ENCODE measurements at regions not wholly inside any gene's neighbourhood (a gene's known extent, or its start where the extent isn't known, plus 50 kb on each side); places are given as distances from the start of the nearest gene placed in this dataset.

DNA sequence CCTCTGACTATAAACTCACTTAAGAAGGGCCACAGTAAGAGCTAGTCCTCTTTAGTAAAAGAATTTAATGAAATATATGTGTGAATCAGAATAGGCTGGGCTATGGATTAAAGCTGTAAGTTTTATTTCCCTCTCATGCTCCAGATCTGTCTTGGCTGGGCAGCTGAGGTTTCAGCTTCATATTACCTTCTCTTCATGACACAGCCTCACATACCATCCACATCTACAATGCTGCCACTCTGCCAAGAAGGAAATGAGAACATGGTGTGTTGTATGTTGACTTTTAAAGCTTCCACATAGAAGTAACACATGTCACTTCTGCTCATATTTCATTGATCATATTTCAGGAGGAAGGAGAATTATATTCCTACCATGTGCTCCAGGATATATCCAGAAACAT lies 776.0 kb upstream of the ACO1 start:
- Histone ChIP-seq H3K27ac (ENCODE audit: insufficient read depth in 1 of 2, low read depth in 1 of 2, low read length in 2 of 2, poor library complexity in 1 of 2, severe bottlenecking in 2 of 2) (no peak overlapping the region), H3K9me3 (ENCODE audit: control extremely low read depth in 1 of 5, control insufficient read depth in 4 of 5, insufficient read depth in 2 of 5, low read depth in 1 of 5, low read length in 4 of 5) (no peaks in the 10 kb centered on the region), H3K4me3 (ENCODE audit: control insufficient read depth in 1 of 7, extremely low read depth in 1 of 7, insufficient read depth in 4 of 7, low read depth in 2 of 7, low read length in 6 of 7) (no peak overlapping the region), H3K27me3 (replicated peaks in 2 of 5; ENCODE audit: control insufficient read depth in 4 of 5, insufficient read depth in 5 of 5, low read length in 4 of 5) (no peaks in the 10 kb centered on the region), H3K4me1 (ENCODE audit: control extremely low read depth in 1 of 4, control insufficient read depth in 4 of 4, insufficient read depth in 4 of 4, low read length in 3 of 4) (no peaks in the 10 kb centered on the region), H3K36me3 (ENCODE audit: control insufficient read depth in 4 of 4, insufficient read depth in 4 of 4, low read length in 3 of 4) (no peaks in the 10 kb centered on the region)
- ChIA-PET POLR2A (no interaction called here), CTCF (no interaction called here)
- no peak for DNase-seq

GRCh38 chr9:31608881-31609280 lies 775.6 kb upstream of the ACO1 start:
- no peak for DNase-seq
- no CpG with 5 or more reads among the region's 1 CpG for WGBS (ENCODE audit: insufficient coverage)
- Histone ChIP-seq H3K27ac (ENCODE audit: insufficient read depth in 1 of 2, low read depth in 1 of 2, low read length in 2 of 2, poor library complexity in 1 of 2, severe bottlenecking in 2 of 2) (no peak overlapping the region), H3K4me1 (ENCODE audit: control extremely low read depth in 1 of 4, control insufficient read depth in 4 of 4, insufficient read depth in 4 of 4, low read length in 3 of 4) (no peaks in the 10 kb centered on the region), H3K36me3 (ENCODE audit: control insufficient read depth in 4 of 4, insufficient read depth in 4 of 4, low read length in 3 of 4) (no peaks in the 10 kb centered on the region), H3K4me3 (ENCODE audit: control insufficient read depth in 1 of 7, extremely low read depth in 1 of 7, insufficient read depth in 4 of 7, low read depth in 2 of 7, low read length in 6 of 7) (no peak overlapping the region), H3K27me3 (replicated peaks in 2 of 5; ENCODE audit: control insufficient read depth in 4 of 5, insufficient read depth in 5 of 5, low read length in 4 of 5) (no peaks in the 10 kb centered on the region), H3K9me3 (ENCODE audit: control extremely low read depth in 1 of 5, control insufficient read depth in 4 of 5, insufficient read depth in 2 of 5, low read depth in 1 of 5, low read length in 4 of 5) (no peaks in the 10 kb centered on the region)
- ChIA-PET POLR2A (no interaction called here), CTCF (no interaction called here)

GRCh38 chr9:31612336-31613030 lies 772.0 kb upstream of the ACO1 start:
- ChIA-PET CTCF (no interaction called here), POLR2A (no interaction called here)
- H3K4me1 ChIP-seq (ENCODE audit: control extremely low read depth in 1 of 4, control insufficient read depth in 4 of 4, insufficient read depth in 4 of 4, low read length in 3 of 4) = no peaks in the 10 kb centered on the region
- WGBS (ENCODE audit: insufficient coverage) = 62% methylated on average over 3 of the region's 3 CpGs
- H3K27me3 ChIP-seq (replicated peaks in 2 of 5; ENCODE audit: control insufficient read depth in 4 of 5, insufficient read depth in 5 of 5, low read length in 4 of 5) = no peaks in the 10 kb centered on the region
- H3K9me3 ChIP-seq (ENCODE audit: control extremely low read depth in 1 of 5, control insufficient read depth in 4 of 5, insufficient read depth in 2 of 5, low read depth in 1 of 5, low read length in 4 of 5) = no peaks in the 10 kb centered on the region
- no peaks in the 10 kb centered on the region for H3K36me3 ChIP-seq (ENCODE audit: control insufficient read depth in 4 of 4, insufficient read depth in 4 of 4, low read length in 3 of 4)
- H3K4me3 ChIP-seq (ENCODE audit: control insufficient read depth in 1 of 7, extremely low read depth in 1 of 7, insufficient read depth in 4 of 7, low read depth in 2 of 7, low read length in 6 of 7) = no peak overlapping the region
- no peak overlapping the region for H3K27ac ChIP-seq (ENCODE audit: insufficient read depth in 1 of 2, low read depth in 1 of 2, low read length in 2 of 2, poor library complexity in 1 of 2, severe bottlenecking in 2 of 2)
- no peak for DNase-seq

DNA sequence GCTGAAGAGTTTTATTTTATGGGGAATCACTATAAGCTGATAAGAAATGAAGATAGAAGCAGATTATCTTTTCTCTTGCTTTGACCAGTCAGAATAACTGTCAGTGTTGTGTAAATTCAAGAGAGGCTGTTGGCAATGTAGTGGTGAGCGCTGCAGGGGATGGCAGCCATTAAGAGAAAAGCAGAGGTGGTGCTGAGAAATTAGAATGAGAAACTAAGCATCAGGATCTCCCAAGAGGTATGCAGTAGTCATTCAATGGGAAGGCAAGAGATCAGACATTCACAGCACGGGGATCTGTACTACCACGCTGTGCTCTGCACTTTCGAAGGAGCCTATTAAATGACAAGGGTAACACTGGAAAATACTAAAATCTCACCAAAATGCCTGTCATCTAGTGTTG lies 768.5 kb upstream of the ACO1 start:
- WGBS (ENCODE audit: insufficient coverage) = 91% methylated on average over 4 of the region's 4 CpGs
- Histone ChIP-seq H3K4me1 (ENCODE audit: control extremely low read depth in 1 of 4, control insufficient read depth in 4 of 4, insufficient read depth in 4 of 4, low read length in 3 of 4) (no peaks in the 10 kb centered on the region), H3K27ac (ENCODE audit: insufficient read depth in 1 of 2, low read depth in 1 of 2, low read length in 2 of 2, poor library complexity in 1 of 2, severe bottlenecking in 2 of 2) (no peak overlapping the region), H3K27me3 (replicated peaks in 2 of 5; ENCODE audit: control insufficient read depth in 4 of 5, insufficient read depth in 5 of 5, low read length in 4 of 5) (no peaks in the 10 kb centered on the region), H3K4me3 (ENCODE audit: control insufficient read depth in 1 of 7, extremely low read depth in 1 of 7, insufficient read depth in 4 of 7, low read depth in 2 of 7, low read length in 6 of 7) (no peak overlapping the region), H3K9me3 (ENCODE audit: control extremely low read depth in 1 of 5, control insufficient read depth in 4 of 5, insufficient read depth in 2 of 5, low read depth in 1 of 5, low read length in 4 of 5) (no peaks in the 10 kb centered on the region), H3K36me3 (ENCODE audit: control insufficient read depth in 4 of 4, insufficient read depth in 4 of 4, low read length in 3 of 4) (no peaks in the 10 kb centered on the region)
- CTCF ChIA-PET = no interaction called here
- no peak for DNase-seq
- POLR2A ChIA-PET = no interaction called here

- no peak for DNase-seq
- CTCF ChIA-PET = no interaction called here
- Histone ChIP-seq H3K4me3 (ENCODE audit: control insufficient read depth in 1 of 7, extremely low read depth in 1 of 7, insufficient read depth in 4 of 7, low read depth in 2 of 7, low read length in 6 of 7) (no peak overlapping the region), H3K4me1 (ENCODE audit: control extremely low read depth in 1 of 4, control insufficient read depth in 4 of 4, insufficient read depth in 4 of 4, low read length in 3 of 4) (no peaks in the 10 kb centered on the region), H3K27ac (ENCODE audit: insufficient read depth in 1 of 2, low read depth in 1 of 2, low read length in 2 of 2, poor library complexity in 1 of 2, severe bottlenecking in 2 of 2) (no peak overlapping the region), H3K9me3 (ENCODE audit: control extremely low read depth in 1 of 5, control insufficient read depth in 4 of 5, insufficient read depth in 2 of 5, low read depth in 1 of 5, low read length in 4 of 5) (peaks cover 0 to 2% (median 0%) of the 10 kb centered on the region in 5 experiments), H3K36me3 (ENCODE audit: control insufficient read depth in 4 of 4, insufficient read depth in 4 of 4, low read length in 3 of 4) (no peaks in the 10 kb centered on the region), H3K27me3 (replicated peaks in 2 of 5; ENCODE audit: control insufficient read depth in 4 of 5, insufficient read depth in 5 of 5, low read length in 4 of 5) (no peaks in the 10 kb centered on the region)
- POLR2A ChIA-PET = no interaction called here
- no CpG with 5 or more reads among the region's 2 CpGs for WGBS (ENCODE audit: insufficient coverage)
Measured at GRCh38 chr9:31623511-31623910, 760.9 kb upstream of the ACO1 start.

DNA sequence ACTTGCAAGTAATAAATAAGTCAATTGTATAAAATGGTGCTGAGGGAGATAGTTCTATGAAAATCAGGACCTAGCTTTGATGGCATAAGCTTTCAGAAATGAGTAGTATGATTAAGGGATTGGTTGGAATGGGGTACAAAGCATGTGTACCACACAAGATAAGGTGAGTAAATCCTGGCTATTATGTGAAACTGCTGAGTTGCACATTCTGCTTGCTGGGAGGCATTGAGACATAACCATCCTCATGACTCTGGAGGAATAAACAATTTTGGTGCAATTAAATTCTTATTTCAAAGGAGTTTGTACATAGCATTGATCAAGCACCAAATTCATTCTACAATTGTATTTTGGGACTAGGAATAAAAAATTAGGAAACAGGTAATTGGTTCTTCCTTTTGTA lies 755.2 kb upstream of the ACO1 start:
- no peak for DNase-seq
- CTCF ChIA-PET = no interaction called here

DNA sequence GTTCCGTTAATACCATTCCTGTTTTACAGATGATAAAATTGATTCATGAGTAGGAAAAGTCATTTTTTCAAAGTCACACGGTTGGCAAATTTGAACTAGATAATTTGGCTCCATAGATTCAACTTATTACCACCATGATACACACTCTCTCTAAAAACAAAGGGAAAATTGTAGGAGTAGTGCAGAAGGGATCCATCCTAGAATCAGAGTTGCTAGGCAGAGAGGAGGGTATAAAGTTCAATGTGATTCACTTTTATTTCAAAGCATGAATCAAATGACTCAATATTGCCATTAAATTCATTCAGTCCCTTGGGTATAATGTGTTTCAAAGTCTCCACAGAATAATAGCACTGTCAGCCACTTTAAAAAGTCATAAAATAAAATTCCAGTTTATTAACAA lies 747.2 kb upstream of the ACO1 start:
- no peak for DNase-seq
- ChIA-PET CTCF (no interaction called here), POLR2A (no interaction called here)
- WGBS (ENCODE audit: insufficient coverage) = no CpG with 5 or more reads among the region's 2 CpGs
- H3K36me3 ChIP-seq (ENCODE audit: control insufficient read depth in 4 of 4, insufficient read depth in 4 of 4, low read length in 3 of 4) = no peaks in the 10 kb centered on the region
- no peak overlapping the region for H3K27ac ChIP-seq (ENCODE audit: insufficient read depth in 1 of 2, low read depth in 1 of 2, low read length in 2 of 2, poor library complexity in 1 of 2, severe bottlenecking in 2 of 2)
- H3K9me3 ChIP-seq (ENCODE audit: control extremely low read depth in 1 of 5, control insufficient read depth in 4 of 5, insufficient read depth in 2 of 5, low read depth in 1 of 5, low read length in 4 of 5) = no peaks in the 10 kb centered on the region
- H3K4me1 ChIP-seq (ENCODE audit: control extremely low read depth in 1 of 4, control insufficient read depth in 4 of 4, insufficient read depth in 4 of 4, low read length in 3 of 4) = no peaks in the 10 kb centered on the region
- no peak overlapping the region for H3K4me3 ChIP-seq (ENCODE audit: control insufficient read depth in 1 of 7, extremely low read depth in 1 of 7, insufficient read depth in 4 of 7, low read depth in 2 of 7, low read length in 6 of 7)
- H3K27me3 ChIP-seq (replicated peaks in 2 of 5; ENCODE audit: control insufficient read depth in 4 of 5, insufficient read depth in 5 of 5, low read length in 4 of 5) = no peaks in the 10 kb centered on the region

More for the DNA sequence above, 755.2 kb upstream of the ACO1 start:
- Histone ChIP-seq H3K4me3 (ENCODE audit: control insufficient read depth in 1 of 7, extremely low read depth in 1 of 7, insufficient read depth in 4 of 7, low read depth in 2 of 7, low read length in 6 of 7) (no peak overlapping the region), H3K9me3 (ENCODE audit: control extremely low read depth in 1 of 5, control insufficient read depth in 4 of 5, insufficient read depth in 2 of 5, low read depth in 1 of 5, low read length in 4 of 5) (peaks cover 0 to 2% (median 0%) of the 10 kb centered on the region in 5 experiments), H3K27me3 (replicated peaks in 2 of 5; ENCODE audit: control insufficient read depth in 4 of 5, insufficient read depth in 5 of 5, low read length in 4 of 5) (no peaks in the 10 kb centered on the region), H3K4me1 (ENCODE audit: control extremely low read depth in 1 of 4, control insufficient read depth in 4 of 4, insufficient read depth in 4 of 4, low read length in 3 of 4) (no peaks in the 10 kb centered on the region), H3K27ac (ENCODE audit: insufficient read depth in 1 of 2, low read depth in 1 of 2, low read length in 2 of 2, poor library complexity in 1 of 2, severe bottlenecking in 2 of 2) (no peak overlapping the region), H3K36me3 (ENCODE audit: control insufficient read depth in 4 of 4, insufficient read depth in 4 of 4, low read length in 3 of 4) (no peaks in the 10 kb centered on the region)
- POLR2A ChIA-PET = no interaction called here
